GM23248 (cell line): ENCODE measurements at regions not wholly inside any gene's neighbourhood (a gene's known extent, or its start where the extent isn't known, plus 50 kb on each side); places are given as distances from the start of the nearest gene placed in this dataset.

Experiments
- EZH2 ChIP-seq: fragments of 200-600 bp; sonication (generic); IDR thresholded peaks from 2 replicates; pipeline ENCODE4 v1.6.1; 2018; ENCODE audit warnings: antibody characterized with exemption, mild to moderate bottlenecking; ENCODE audit not compliant: insufficient read depth, poor library complexity, severe bottlenecking
- EZH2phosphoT487 ChIP-seq: fragments of 200-600 bp; sonication (generic); IDR thresholded peaks from 2 replicates; pipeline ENCODE4 v1.6.1; 2018; ENCODE audit warnings: antibody characterized with exemption, moderate library complexity, mild to moderate bottlenecking, low read depth; ENCODE audit not compliant: insufficient read depth

DNA sequence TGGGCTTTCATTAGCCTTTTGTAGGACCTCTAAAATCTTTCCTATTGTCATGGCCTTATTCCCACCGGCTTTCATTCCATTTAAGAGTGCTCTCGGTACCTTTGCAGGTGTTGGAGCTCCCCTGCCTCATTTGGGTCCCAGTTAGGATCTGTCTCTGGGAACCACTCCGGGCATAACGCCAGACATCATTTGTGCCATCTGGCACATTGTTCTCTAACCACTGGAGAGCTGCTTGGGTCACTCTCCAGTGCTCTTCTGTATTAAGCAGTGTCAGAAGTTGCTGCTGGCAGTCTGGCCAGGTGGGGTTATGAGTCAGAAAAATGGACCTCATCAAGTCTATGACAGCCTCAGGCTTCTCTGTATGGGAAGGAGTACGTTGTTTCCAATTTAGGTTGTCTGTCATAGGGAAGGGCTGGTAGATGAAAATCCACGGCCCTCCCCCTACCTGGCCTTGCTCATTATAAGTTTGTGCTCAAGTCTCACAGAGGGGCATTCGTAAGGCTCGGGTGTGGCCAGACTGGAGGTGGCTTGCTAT lies 62.9 kb upstream of the MOCS1 start:
- TF ChIP-seq EZH2phosphoT487 (no peak), EZH2 (no peak)
